ENCODE measurements at regions not wholly inside any gene's neighbourhood (a gene's known extent, or its start where the extent isn't known, plus 50 kb on each side); places are given as distances from the start of the nearest gene placed in this dataset.
"Not testable (repeated sequence)": the region's sequence is repeated elsewhere in the genome, so short reads cannot be mapped to it uniquely, and the experiment has no call there.

GRCh38 chr10:22824984-22825383, 102.9 kb upstream of the ARMC3 start:
- peak overlapping the region; percentile 54; the same call in 1 of the 2 replicates for H3K27ac ChIP-seq
- TF ChIP-seq ZFX (IDR thresholded peaks at IDR 0.05; ENCODE audit: borderline replicate concordance) = no peak
- TF ChIP-seq, protein P1, sequence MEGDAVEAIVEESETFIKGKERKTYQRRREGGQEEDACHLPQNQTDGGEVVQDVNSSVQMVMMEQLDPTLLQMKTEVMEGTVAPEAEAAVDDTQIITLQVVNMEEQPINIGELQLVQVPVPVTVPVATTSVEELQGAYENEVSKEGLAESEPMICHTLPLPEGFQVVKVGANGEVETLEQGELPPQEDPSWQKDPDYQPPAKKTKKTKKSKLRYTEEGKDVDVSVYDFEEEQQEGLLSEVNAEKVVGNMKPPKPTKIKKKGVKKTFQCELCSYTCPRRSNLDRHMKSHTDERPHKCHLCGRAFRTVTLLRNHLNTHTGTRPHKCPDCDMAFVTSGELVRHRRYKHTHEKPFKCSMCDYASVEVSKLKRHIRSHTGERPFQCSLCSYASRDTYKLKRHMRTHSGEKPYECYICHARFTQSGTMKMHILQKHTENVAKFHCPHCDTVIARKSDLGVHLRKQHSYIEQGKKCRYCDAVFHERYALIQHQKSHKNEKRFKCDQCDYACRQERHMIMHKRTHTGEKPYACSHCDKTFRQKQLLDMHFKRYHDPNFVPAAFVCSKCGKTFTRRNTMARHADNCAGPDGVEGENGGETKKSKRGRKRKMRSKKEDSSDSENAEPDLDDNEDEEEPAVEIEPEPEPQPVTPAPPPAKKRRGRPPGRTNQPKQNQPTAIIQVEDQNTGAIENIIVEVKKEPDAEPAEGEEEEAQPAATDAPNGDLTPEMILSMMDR (IDR thresholded peaks at IDR 0.05) = no peak

GRCh38 chr10:22824520-22824919, 103.3 kb upstream of the ARMC3 start:
- no peak overlapping the region for H3K27ac ChIP-seq
- TF ChIP-seq, protein P1 (IDR thresholded peaks at IDR 0.05) = no peak
- TF ChIP-seq ZFX (IDR thresholded peaks at IDR 0.05; ENCODE audit: borderline replicate concordance) = no peak

DNA sequence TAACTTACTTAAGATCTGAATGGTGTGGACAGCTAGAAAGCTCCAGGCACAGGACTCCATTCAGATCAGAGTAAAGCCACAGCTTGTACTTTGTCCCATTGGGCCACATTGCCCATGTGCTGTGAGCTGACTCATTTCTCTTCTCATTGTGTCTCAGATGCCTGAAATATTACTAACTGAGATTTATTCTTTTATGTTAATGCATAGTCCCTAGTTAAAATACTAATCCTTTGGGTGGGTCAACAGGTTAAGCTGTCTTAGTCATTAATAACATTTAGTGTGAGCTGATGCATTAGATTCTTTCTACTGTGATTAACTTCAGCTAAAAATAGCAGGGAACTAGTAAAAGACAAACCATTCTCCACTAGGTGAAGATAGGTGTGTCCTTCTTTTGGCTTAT, 104.7 kb upstream of the ARMC3 start:
- no peak overlapping the region for H3K27ac ChIP-seq
- TF ChIP-seq, protein P1 (IDR thresholded peaks at IDR 0.05) = no peak
- TF ChIP-seq ZFX (IDR thresholded peaks at IDR 0.05; ENCODE audit: borderline replicate concordance) = no peak

GRCh38 chr10:22821921-22822320, 105.9 kb upstream of the ARMC3 start:
- H3K27ac ChIP-seq = not testable (repeated sequence)

DNA sequence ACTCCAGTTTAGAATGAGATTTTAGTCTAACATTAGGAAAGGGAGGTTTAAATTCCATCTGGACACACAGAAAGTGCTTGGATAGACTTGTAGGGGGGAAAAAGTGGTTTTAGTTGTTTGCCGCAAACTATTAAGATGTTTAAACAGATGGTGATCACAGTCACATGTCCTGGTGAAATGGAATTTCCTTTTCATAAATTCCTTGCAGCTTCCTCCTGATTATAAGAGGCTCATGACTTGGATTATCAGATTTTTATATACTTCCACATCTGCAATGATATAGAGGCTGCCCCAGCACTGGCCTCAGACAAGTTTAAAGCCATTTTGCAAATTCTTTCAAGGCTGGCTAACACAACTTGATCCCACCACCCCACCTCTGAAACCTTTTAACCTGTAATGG, 106.4 kb upstream of the ARMC3 start:
- H3K27ac ChIP-seq = no peak overlapping the region
- TF ChIP-seq, protein P1 (IDR thresholded peaks at IDR 0.05) = no peak
- TF ChIP-seq ZFX (IDR thresholded peaks at IDR 0.05; ENCODE audit: borderline replicate concordance) = no peak

- H3K27ac ChIP-seq = no peak overlapping the region
- TF ChIP-seq, protein P1 (IDR thresholded peaks at IDR 0.05) = no peak
These were observed 101.9 kb upstream of the PIP4K2A start for GRCh38 chr10:22816298-22816653.

GRCh38 chr10:22810643-22811465, 96.5 kb upstream of the PIP4K2A start:
- H3K27ac ChIP-seq = no peak overlapping the region
- TF ChIP-seq, protein P1 (IDR thresholded peaks at IDR 0.05) = no peak
- TF ChIP-seq ZFX (IDR thresholded peaks at IDR 0.05; ENCODE audit: borderline replicate concordance) = no peak

DNA sequence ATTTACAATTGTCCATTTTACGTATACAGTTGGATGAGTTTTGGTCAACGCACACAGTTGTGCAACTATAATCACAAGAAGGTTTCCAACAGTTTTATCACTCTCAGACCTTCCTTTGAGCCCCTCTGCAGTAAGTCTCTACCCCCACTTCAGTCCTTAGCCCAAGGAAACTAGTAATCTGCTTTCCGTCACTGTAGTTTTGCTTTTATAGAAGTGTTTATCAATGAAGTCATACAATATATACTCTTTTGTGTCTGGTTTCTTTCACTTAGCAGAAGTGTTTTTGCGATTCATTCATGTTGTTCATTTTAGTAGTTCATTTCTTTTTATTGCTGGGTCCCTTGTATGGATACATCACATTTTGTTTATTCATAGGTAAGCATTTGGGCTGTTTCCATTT, 92.9 kb upstream of the PIP4K2A start:
- no peak overlapping the region for H3K27ac ChIP-seq
- no peak for TF ChIP-seq ZFX (IDR thresholded peaks at IDR 0.05; ENCODE audit: borderline replicate concordance)

Measured in 22Rv1 (cell line).